ENCODE measurements at regions not wholly inside any gene's neighbourhood (a gene's known extent, or its start where the extent isn't known, plus 50 kb on each side); places are given as distances from the start of the nearest gene placed in this dataset.

DNA sequence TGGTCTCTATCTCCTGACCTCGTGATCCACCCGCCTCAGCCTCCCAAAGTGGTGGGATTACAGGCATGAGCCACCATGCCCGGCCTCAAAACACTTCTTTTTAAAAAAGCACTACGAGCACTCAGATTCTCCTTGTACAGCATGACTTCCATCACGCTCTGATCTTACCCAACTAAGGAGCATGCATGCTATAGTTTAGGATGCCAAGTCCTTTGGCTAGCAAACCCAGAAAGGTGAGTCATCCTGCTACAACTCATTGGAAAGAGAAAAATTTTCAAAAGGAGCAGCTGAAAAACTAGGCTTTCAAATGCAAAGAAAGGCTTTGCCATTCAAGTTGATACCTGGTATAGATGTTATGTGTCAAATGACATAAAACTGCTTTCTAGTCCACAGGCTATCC, 70.3 kb upstream of the PRICKLE2 start (continued):
- TF ChIP-seq, protein P1, sequence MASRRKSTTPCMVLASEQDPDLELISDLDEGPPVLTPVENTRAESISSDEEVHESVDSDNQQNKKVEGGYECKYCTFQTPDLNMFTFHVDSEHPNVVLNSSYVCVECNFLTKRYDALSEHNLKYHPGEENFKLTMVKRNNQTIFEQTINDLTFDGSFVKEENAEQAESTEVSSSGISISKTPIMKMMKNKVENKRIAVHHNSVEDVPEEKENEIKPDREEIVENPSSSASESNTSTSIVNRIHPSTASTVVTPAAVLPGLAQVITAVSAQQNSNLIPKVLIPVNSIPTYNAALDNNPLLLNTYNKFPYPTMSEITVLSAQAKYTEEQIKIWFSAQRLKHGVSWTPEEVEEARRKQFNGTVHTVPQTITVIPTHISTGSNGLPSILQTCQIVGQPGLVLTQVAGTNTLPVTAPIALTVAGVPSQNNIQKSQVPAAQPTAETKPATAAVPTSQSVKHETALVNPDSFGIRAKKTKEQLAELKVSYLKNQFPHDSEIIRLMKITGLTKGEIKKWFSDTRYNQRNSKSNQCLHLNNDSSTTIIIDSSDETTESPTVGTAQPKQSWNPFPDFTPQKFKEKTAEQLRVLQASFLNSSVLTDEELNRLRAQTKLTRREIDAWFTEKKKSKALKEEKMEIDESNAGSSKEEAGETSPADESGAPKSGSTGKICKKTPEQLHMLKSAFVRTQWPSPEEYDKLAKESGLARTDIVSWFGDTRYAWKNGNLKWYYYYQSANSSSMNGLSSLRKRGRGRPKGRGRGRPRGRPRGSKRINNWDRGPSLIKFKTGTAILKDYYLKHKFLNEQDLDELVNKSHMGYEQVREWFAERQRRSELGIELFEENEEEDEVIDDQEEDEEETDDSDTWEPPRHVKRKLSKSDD (conservative IDR thresholded peaks at IDR 0.05; ENCODE audit: low read length), result no peak

DNA sequence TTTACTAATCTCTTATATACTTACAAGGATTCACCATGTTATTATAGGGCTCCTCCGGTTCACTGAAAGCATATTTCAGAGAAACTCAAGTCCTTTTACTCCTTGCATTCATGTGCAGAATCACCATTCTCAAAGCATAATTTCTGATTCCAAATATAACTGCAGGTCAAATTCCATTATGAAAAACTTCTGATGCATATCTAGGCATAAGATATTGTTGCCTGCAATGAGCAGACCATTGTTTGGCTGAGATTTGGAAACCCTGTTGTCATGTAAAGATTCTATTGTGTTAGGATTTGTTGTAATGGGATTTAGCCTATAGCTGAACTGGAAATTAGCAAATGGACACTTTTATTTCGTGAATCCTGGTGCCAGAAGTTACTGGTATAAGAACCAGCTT, 69.5 kb upstream of the PRICKLE2 start:
- Histone ChIP-seq H3K4me1 (replicated peaks in 1 of 2; ENCODE audit: control insufficient read depth in 2 of 2, insufficient read depth in 2 of 2, low read length in 2 of 2) (no peaks in the 10 kb centered on the region), H3K9ac (ENCODE audit: insufficient read depth in 1 of 2, low read depth in 2 of 2, low read length in 2 of 2) (no peak overlapping the region), H3K27ac (ENCODE audit: extremely low read depth, low read depth, low read length) (no peak overlapping the region), H4K20me1 (replicated peaks; ENCODE audit: control insufficient read depth, insufficient read depth, low read length) (no peaks in the 10 kb centered on the region), H3K9me1 (ENCODE audit: control insufficient read depth, insufficient read depth, low read length) (no peaks in the 10 kb centered on the region), H3K9me3 (replicated peaks; ENCODE audit: control insufficient read depth, insufficient read depth, low read depth, low read length) (no peaks in the 10 kb centered on the region), H3K79me2 (ENCODE audit: control insufficient read depth, insufficient read depth, low read length) (no peaks in the 10 kb centered on the region), H3K4me2 (ENCODE audit: insufficient read depth, low read length) (no peak overlapping the region), H3K36me3 (ENCODE audit: control insufficient read depth, insufficient read depth, low read length) (no peaks in the 10 kb centered on the region), H3K4me3 (no peak overlapping the region), H3K27me3 (ENCODE audit: control insufficient read depth in 2 of 2, insufficient read depth in 2 of 2, low read length in 2 of 2) (no peaks in the 10 kb centered on the region), H2AFZ (ENCODE audit: low read depth, low read length) (no peak overlapping the region)
- ATAC-seq (no peak), FAIRE-seq (no peak), DNase-seq (ENCODE audit: extremely low read depth in 1 of 4, low spot score in 3 of 4) (no peak)
- TF ChIP-seq GATAD2A (IDR thresholded peaks at IDR 0.05), result no peak
- TF ChIP-seq, protein P2, sequence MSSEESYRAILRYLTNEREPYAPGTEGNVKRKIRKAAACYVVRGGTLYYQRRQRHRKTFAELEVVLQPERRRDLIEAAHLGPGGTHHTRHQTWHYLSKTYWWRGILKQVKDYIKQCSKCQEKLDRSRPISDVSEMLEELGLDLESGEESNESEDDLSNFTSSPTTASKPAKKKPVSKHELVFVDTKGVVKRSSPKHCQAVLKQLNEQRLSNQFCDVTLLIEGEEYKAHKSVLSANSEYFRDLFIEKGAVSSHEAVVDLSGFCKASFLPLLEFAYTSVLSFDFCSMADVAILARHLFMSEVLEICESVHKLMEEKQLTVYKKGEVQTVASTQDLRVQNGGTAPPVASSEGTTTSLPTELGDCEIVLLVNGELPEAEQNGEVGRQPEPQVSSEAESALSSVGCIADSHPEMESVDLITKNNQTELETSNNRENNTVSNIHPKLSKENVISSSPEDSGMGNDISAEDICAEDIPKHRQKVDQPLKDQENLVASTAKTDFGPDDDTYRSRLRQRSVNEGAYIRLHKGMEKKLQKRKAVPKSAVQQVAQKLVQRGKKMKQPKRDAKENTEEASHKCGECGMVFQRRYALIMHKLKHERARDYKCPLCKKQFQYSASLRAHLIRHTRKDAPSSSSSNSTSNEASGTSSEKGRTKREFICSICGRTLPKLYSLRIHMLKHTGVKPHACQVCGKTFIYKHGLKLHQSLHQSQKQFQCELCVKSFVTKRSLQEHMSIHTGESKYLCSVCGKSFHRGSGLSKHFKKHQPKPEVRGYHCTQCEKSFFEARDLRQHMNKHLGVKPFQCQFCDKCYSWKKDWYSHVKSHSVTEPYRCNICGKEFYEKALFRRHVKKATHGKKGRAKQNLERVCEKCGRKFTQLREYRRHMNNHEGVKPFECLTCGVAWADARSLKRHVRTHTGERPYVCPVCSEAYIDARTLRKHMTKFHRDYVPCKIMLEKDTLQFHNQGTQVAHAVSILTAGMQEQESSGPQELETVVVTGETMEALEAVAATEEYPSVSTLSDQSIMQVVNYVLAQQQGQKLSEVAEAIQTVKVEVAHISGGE (CRISPR knock-in tag; IDR thresholded peaks at IDR 0.05), result 0 out of 6 replicates have a peak, but pooled peaks of 1 of the 3 experiments have one; percentile 4
- intact Hi-C loops (cut with micrococcal nuclease), result no loop called here
- WGBS (ENCODE audit: insufficient coverage, low coverage, missing lambda C conversion rate), result 0% methylated on average over 2 of the region's 2 CpGs
- BruUV-seq (replicated peaks), result no TSS peak
- in situ Hi-C loops (cut with MboI), result no loop called here
- CTCF ChIA-PET (ENCODE audit: low intra/inter-chr PET ratio), result no interaction called here
- POLR2A ChIA-PET, result no interaction called here
